KG1 (cell line): ENCODE measurements at regions not wholly inside any gene's neighbourhood (a gene's known extent, or its start where the extent isn't known, plus 50 kb on each side); places are given as distances from the start of the nearest gene placed in this dataset.
"Not testable (repeated sequence)": the region's sequence is repeated elsewhere in the genome, so short reads cannot be mapped to it uniquely, and the experiment has no call there.

Experiments used
- DNase-seq: peaks from one replicate; lab custom pipeline; 2025; lab: John Stamatoyannopoulos, UW

DNA sequence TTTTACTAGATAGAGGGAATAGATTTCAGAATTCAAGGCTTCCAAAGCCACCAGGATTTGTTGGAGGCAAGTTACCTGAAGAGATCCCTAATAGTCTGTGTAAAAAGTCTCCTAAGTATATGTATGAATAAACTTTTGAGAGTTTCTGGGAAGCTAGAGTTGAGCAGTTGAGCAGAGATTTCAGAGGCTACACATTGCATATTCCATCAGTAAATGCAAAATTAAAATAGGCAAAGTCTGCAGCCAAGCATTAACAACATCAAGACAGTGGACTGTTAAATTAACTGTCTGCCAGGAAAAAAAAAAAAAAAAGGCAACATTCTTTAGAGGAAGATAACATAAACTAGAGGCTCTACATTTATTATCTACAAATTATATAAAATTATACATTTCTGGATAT, 420.4 kb upstream of the TMEFF2 start:
- DNase-seq, result no peak

DNA sequence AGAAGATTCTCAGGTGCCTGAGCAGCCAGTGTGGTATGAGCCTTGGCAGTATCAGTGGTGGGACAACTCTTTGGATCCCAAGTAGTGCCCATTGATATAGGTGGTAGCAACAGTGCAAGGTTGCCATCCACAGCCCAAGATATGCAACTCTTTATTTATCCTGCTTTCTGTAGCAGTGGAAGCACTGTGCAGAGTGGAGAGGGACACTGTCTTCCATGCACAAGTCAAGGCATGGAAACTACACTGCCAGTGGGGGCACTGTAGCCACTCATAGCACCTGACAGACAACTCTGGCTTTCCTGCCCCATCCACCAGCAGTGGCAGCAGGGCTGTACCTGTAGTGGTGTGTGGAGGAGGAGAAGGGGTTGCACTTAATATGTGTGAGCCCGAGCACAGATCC, 409.6 kb upstream of the TMEFF2 start:
- no peak for DNase-seq

DNA sequence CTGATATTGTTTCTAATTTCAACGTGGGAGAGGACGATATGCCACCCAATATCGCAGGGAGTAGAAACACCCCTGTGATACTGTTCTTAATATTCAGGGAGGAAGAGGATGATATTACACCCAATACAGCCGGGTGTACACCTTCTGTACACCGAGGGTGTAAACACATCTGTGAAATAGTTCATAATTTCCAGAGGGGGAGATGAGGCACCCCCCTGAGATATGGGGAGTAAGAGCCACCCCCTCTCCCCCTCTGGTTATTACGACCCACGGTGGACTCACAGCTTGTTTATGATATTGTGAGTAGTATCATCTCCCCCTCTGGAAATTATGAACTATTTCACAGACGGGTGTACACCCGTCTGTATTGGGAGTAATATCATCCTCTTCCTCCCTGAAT, 403.9 kb upstream of the TMEFF2 start:
- not testable (repeated sequence) for DNase-seq

DNA sequence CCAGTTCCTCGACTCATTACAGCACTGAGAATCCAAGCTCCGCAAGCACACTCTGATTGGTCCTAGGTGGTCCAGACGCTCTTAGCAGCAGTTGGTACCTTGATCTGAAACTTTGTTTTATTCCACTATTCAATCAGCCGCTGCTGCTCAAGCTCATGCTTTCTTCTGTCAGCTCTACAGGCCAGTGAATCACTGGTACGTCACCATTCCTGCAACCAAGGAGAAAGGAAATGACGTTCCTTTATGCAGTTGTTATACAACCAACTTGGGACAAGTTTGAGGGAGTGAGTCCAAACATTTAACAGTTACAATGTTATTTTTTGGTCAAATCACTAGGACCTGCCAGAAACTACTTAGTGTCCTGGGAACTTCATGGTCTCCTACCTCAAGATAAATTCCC, 398.8 kb upstream of the TMEFF2 start:
- DNase-seq, result no peak

DNA sequence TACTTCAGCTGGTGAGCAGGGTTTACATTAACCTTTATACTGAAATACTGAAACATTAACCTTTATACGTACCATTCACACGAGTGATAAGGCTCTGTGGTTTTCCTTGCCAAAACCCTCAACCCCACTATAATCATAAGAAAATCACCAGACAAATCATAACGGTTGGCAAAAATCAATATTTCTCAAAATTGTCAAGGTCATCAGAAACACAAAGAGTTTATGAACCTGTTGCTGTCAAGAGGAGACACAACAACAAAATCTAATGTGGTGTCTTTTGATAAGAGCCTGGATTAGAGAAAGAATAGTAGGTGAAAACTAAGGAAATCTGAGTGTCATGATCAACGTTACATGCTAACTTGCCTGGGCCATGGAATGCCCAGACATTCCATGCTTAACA, 396.9 kb upstream of the TMEFF2 start:
- no peak for DNase-seq

DNA sequence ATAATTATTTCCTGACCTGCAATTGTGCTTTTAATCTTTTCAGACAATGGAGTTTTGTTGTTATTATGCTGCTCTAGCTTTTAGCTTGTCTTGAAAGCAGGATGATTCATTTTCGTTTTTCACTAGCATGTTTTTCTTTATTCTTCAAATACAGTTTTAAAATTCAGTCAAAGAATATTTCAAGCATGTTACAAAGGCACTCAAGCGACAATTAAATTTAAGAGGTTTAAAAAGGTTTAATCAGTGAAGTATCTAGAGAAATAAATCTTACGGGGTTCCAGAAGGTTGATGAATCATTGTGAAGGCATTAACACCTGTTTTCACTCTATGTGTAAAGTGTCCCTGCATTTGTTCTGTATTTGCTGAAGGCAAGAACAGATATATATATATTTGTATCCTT, 390.7 kb upstream of the TMEFF2 start:
- DNase-seq, result no peak

DNA sequence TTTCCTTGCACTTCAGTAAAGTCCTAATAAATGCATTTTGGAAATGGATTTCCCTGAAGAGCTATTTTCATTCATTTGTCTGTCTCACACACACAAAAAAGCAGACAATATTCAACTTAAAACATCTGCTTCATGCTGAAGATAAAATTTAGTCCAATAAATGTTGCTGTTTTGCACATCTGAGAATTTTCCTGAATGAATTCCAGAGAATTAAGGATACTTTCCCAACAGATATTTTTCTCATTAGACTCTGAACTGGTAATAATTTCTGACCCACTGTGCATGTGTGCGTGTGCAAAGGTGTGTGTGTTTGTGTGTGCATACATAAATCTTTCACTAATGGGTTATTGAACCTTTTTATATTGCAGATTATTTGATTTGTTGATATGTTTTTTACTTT, 390.2 kb upstream of the TMEFF2 start:
- DNase-seq, result no peak

DNA sequence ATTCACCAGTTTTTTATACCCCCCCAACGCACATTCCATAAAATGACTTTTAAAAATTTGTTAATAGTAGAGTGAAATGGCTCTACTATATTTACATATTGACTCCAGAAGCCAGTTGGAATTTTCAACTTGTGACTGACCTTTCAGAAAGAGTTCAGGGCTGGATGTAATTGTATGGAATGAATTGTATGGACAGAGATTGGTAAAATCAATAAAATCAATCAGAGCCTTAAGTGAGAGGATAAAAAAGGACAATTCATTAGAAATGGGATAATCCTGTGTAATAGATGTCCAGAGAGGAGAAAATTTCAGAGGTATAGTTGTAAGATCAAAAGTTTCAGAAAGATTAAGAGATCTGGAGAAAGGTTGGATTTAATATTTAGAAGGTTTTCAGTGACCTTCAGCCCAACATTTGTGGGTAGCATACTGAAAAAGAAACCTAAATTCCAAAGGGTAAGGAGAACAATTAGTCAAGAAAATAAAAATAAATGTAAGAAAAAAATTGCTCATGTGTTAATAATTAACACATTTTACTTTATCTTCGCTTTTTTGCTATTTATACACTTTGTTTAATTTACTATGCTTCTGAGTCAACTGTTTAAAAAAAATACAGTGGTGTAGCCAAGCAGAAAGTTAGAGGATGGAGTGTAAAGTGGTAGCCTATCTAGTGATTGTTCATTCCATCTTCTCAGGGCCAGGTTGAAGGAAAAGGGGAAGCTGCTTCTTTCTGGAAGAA, 385.4 kb upstream of the TMEFF2 start:
- no peak for DNase-seq

DNA sequence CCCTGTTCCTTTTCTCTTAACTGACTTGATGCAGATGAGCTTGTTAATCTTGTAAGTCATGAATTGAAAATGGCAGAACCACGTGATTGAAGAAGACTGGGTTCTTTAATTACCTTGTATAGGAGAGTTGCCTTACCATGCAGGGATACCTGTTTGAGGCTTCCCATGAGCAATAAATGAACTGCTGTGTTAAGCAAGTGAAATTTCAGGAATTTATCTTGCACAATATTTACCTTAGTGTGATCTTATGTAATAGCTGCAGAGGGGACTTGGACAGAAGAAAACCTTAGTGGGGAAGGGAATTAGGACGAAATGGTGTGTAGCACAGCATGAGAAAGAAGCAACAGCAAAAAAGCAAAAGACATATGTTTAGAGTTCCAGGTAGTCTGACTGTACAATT, 384.0 kb upstream of the TMEFF2 start:
- no peak for DNase-seq

DNA sequence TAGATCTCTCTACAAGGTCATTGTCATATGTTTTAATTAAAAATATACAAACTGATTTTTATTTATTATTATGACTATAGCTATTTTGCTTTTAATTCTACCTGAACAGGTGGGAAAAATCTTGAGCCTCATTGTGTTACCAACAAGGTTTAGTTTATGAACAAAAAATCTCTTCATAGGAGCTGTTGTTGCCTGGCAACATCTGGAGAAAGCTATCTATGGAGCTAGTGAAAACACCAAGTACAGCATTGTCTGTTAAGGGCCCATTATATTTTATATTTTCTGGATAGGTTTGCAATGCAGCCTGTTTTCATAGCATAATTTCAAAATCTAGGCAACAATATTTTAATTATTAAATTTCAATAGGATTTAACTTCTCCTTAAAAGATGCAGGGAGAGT, 383.0 kb upstream of the TMEFF2 start:
- no peak for DNase-seq

DNA sequence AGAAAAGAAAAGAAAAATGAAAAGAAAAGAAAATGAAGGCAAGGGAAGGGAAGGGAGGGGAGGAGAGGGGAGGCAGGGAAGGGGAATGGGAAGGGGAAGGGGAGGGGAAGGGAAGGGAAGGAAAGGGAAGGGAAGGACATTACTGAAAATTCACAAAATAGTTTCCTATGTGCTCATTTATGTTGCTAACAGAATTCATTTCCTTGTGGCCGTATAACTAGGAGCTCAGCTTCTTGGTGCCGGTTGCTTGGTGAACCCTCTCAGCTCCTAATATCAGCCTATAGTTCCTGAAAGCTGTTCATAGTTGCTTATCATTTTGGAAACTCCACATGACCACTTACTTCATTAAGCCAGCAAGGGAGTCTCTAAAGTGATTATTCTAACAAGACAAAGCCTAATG, 379.8 kb upstream of the TMEFF2 start:
- DNase-seq, result no peak

DNA sequence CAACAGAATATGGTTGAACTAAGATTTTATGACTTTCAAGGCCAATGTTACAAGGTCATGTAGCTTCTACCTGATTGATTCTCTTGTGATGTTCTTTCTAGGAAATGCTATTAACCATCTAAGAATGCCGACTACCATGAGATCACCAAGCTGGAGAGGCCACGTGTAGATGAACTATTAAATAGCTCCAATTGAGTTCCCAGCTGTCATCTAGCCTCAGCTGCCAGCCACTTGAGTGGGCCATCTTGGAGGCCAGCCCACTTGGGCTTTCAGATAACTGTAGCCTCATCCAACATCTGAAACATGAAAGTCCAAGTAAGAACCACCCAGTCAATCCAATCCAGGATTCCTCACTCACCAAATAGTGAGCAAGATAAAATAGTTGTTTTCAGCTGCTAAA, 376.9 kb upstream of the TMEFF2 start:
- DNase-seq, result no peak

DNA sequence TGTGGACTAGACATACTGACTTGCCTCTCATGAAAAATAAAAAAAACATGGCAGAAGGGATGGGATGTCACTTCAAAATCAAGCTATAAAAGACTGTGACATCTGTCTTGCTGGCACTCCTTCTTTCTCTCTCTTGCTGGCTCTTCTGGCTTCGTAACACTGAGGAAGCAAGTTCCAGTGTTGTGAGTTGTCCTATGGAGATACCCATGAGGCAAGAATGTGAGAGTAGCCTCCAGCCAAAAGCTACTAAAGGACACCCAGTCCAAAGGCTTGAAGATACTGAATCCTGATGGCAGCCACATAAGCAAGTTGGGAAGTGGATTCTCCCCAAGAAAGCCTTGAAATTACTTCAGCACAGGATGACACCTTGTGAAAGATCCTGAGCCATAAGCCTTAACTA, 376.1 kb upstream of the TMEFF2 start:
- DNase-seq, result no peak

DNA sequence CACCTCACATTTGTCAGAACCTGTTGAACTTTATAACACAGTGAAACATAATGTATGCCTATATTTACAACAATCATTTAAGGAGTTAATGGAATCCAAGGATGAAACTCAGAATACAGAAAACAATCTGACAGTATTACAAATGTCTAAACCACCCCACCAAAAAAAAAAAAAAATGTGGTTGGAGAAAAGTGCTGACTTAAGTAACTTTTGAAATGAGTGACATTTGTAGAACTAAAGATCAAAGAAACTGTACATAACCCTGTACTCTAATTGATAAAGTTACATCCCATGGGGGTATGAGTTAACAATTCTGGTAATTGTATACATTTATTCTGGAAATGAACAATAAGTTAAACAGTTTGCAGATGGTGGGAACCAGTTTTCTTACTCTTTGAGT, 372.1 kb upstream of the TMEFF2 start:
- no peak for DNase-seq

DNA sequence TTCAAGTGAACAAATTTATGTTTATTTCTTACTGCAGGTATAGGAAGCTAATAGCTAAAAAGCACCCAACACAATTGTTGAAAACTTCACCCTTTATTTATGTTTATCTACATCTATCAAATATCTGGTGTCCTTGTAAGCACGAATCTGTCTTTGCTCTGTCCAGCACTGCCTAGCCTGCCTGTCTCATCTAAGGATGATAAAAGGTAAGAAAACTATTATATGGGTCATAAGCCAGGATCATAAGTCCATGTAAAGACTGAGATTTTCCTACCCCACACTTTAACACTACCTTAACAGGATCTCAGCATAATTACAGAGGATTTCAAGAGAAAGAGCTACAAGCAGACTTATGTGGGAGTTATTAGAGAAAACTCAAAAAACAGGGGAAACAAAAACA, 365.6 kb upstream of the TMEFF2 start:
- DNase-seq, result no peak

DNA sequence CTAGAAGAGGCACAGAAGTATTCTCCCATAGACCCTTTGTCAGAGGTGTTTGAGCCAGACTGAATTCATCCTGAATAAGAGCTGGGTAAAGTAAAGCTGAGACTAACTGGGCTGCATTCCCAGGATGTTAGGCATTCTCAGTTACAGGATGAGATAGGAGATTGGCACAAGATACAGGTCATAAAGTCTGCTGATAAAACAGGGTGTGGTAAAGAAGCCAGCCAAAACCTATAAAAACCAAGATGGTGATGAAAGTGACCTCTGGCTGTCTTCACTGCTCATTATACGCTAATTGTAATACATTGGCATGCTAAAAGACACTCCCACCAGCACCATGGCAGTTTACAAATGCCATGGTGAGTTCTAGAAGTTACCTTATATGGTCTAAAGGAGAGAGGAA, 364.9 kb upstream of the TMEFF2 start:
- no peak for DNase-seq

DNA sequence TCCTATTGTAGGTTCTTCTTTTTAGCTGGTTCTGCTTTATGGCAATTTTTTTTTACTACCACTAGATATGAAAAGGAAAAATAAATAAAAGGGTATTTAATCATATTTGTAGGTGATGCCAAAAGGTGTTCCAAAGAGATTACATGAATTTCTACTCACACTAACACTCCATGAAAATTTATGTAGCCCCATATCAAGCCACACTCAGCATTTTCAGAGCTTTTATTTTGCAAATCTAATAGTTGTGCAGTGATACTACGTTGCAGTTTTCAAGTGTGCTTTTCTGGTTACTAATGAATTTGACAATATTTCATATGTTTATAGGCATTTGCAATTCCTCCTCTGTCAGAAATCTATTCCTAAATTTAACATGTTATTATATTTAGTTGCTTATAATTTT, 363.9 kb upstream of the TMEFF2 start:
- DNase-seq, result no peak

DNA sequence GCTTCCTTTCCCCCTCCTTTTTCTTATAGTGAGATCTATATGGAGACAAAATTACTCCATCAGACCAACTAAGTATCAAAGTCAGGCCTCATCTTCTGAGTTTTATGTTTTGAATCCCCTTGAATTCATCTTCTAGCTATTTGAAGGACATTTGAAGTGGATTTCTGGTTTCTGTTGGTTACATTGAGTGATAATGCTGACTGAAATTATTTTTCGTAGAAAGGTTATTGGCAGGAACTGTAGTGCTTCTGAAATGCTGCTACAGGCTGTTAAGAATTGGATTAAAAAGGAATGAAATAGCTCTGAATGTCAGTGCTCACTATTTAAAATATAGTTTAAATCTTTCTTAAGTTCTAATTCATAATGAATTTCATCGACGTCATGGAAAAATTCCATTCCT, 361.0 kb upstream of the TMEFF2 start:
- DNase-seq, result no peak

DNA sequence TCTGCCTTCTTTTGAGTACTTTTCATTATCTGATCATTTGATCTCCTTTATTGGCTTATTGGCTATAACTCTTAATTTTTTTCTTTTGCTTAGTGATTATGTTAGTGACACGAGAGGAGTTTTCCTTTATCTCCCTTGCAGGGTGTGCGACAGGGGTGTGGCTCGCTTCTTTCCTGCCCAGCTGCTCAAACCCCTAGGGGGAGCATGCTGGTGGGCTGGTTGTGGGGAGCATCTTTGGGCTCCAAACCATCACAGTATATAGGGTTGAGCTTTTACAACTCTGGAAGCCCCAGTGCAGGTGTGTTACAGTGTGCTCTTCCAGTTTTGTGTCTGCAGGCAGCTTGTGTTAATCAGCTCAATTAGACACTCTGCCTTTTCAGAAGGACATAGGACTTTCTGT, 357.0 kb upstream of the TMEFF2 start:
- DNase-seq, result no peak

DNA sequence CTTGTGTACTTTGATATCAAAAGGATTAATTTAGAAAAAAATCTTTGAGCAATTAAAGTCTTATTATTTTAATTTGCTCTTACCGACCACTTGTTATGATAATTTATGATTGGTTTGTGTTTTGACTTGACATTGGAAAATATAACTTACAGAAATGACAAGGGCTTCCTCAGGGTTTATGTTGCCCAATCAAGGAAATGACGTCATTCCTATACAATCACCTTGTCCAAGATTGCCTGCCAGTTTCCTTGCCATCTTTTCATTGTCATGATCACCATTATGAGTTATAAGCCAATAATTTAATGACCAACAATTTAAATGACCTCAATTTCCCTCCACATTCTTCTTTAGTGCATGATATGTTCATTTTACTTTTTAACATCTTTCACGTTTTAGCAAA, 351.8 kb upstream of the TMEFF2 start:
- DNase-seq, result no peak

DNA sequence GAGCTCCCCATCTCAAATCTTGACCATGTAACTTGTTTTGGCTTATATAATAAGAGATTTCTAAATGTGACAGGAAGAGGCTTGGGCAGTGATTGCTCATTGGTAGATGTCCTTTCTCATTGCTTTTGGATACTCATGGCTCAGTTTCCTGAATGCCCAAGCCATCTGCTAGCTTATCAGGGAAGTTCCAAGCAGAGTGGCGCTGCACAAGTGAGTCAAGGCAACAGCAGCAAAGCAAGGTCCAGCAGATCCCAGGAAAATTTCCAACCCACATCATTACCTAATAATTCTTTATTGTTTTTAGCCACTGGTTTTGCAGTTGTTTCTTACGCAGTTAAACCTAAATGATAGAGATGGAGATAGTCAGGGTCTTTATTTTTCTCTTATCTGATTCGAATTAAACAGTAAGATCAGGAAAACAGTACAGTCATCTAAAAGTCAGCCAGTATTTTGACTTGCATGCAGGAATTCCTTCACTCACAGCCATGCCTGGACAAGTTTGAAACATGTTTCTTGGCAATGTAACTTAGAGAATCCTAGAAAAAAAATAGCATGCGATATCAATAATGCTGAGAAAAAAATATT, 349.7 kb upstream of the TMEFF2 start:
- no peak for DNase-seq

DNA sequence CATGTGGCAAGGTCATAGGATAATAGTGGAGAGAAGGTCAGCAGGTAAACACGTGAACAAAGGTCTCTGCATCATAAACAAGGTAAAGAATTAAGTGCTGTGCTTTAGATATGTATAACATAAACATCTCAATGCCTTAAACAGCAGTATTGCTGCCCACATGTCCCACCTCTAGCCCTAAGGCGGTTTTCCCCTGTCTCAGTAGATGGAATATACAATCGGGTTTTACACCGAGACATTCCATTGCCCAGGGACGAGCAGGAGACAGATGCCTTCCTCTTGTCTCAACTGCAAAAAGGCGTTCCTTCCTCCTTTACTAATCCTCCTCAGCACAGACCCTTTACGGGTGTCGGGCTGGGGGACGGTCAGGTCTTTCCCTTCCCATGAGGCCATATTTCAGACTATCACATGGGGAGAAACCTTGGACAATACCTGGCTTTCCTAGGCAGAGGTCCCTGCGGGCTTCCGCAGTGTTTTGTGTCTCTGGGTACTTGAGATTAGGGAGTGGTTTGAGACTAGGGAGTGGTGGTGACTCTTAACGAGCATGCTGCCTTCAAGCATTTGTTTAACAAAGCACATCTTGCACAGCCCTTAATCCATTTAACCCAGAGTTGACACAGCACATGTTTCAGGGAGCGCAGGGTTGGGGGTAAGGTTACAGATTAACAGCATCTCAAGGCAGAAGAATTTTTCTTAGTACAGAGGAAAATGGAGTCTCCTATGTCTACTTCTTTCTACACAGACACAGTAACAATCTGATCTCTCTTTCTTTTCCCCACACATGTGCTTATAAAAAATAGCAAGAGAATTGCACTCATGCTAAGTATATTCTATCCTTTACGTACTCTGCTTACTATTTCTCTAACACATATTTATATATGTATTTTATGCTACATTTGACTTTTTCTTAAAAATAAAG, 347.7 kb upstream of the TMEFF2 start:
- not testable (repeated sequence) for DNase-seq

DNA sequence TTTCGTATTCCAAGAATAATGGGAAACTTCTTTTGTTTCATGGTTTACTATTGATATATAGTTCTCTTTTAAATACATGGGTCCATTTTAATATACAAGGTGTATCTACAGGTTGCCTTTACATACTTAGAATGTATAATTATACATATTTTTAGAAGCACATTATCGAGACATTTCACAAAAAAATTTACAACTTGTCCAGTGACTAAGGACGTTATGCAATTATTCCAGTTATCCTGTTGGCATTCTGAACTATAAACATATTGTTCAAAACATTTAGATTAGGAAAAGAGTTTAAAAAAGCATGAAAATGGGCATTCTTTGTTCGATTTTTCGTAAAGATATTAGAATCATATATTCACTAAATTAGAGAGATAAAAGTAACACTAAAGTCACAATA, 344.6 kb upstream of the TMEFF2 start:
- DNase-seq, result no peak
